NCI-H2227 (cell line): ENCODE measurements at regions not wholly inside any gene's neighbourhood (a gene's known extent, or its start where the extent isn't known, plus 50 kb on each side); places are given as distances from the start of the nearest gene placed in this dataset.

Experiments used
- DNase-seq: peaks from one replicate; lab custom pipeline; 2025; ENCODE audit not compliant: unreplicated experiment; lab: John Stamatoyannopoulos, UW

GRCh38 chr2:53268086-53268485 lies 499.5 kb upstream of the CHAC2 start:
- no peak for DNase-seq

GRCh38 chr2:53265544-53266299 lies 501.9 kb upstream of the CHAC2 start:
- no peak for DNase-seq

- no peak for DNase-seq
These were observed 507.0 kb upstream of the CHAC2 start for GRCh38 chr2:53260568-53260967.

- DNase-seq, result no peak
These were observed 508.1 kb upstream of the CHAC2 start for GRCh38 chr2:53259395-53260009.

GRCh38 chr2:53257287-53257686 lies 510.3 kb upstream of the CHAC2 start:
- no peak for DNase-seq

GRCh38 chr2:53253244-53253643 lies 514.4 kb upstream of the CHAC2 start:
- no peak for DNase-seq

GRCh38 chr2:53252115-53252514 lies 515.5 kb upstream of the CHAC2 start:
- no peak for DNase-seq

- DNase-seq, result no peak
These were observed 519.5 kb upstream of the CHAC2 start for GRCh38 chr2:53247956-53248735.

- no peak for DNase-seq
These were observed 524.2 kb upstream of the CHAC2 start for GRCh38 chr2:53243430-53243829.

- DNase-seq, result no peak
These were observed 525.5 kb upstream of the CHAC2 start for GRCh38 chr2:53242090-53242489.

GRCh38 chr2:53235836-53236582 lies 531.6 kb upstream of the CHAC2 start:
- no peak for DNase-seq

- no peak for DNase-seq
These were observed 533.1 kb upstream of the CHAC2 start for GRCh38 chr2:53234548-53234903.

GRCh38 chr2:53233759-53234547 lies 533.7 kb upstream of the CHAC2 start:
- DNase-seq, result no peak

- DNase-seq, result no peak
These were observed 535.7 kb upstream of the CHAC2 start for GRCh38 chr2:53231908-53232307.

GRCh38 chr2:53230691-53231090 lies 536.9 kb upstream of the CHAC2 start:
- no peak for DNase-seq

- no peak for DNase-seq
These were observed 540.1 kb upstream of the CHAC2 start for GRCh38 chr2:53227535-53227934.

- DNase-seq, result no peak
These were observed 546.6 kb upstream of the CHAC2 start for GRCh38 chr2:53220969-53221368.

- no peak for DNase-seq
These were observed 550.4 kb upstream of the CHAC2 start for GRCh38 chr2:53217250-53217649.

GRCh38 chr2:53216805-53217204 lies 550.8 kb upstream of the CHAC2 start:
- DNase-seq, result no peak

GRCh38 chr2:53212576-53212975 lies 555.0 kb upstream of the CHAC2 start:
- DNase-seq, result no peak
